ENCODE measurements at regions not wholly inside any gene's neighbourhood (a gene's known extent, or its start where the extent isn't known, plus 50 kb on each side); places are given as distances from the start of the nearest gene placed in this dataset.
"Not testable (repeated sequence)": the region's sequence is repeated elsewhere in the genome, so short reads cannot be mapped to it uniquely, and the experiment has no call there.

DNA sequence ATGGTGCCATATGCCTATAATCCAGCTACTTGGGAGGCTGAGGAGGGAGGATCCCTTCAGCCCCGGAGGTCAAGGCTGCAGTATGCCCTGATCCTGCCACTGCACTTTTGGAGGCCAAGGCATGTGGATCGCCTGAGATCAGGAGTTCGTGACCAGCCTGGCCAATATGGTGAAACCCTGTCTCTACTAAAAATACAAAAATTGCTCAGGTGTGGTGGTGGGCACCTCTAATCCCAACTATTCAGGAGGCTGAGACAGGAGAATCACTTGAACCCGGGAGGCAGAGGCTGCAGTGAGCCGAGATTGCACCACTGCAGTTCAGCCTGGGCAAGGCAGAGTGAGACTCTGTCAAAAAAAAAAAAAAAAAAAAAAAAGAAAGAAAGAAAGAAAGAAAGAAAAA, 390.5 kb downstream of the CNTNAP3B start:
- DNase-seq; BruUV-seq (replicated peaks); H4K8ac ChIP-seq (ENCODE audit: low read depth in 2 of 2, low read length in 2 of 2); H3K27me3 ChIP-seq (ENCODE audit: control insufficient read depth, insufficient read depth, low read length); H3K4me1 ChIP-seq (ENCODE audit: control insufficient read depth, insufficient read depth, low read length); H2BK15ac ChIP-seq (ENCODE audit: low read depth, low read length); in situ Hi-C loops (cut with MboI; ENCODE audit: low sequenced_read_pairs); H2AK5ac ChIP-seq (ENCODE audit: low read depth, low read length); H2AFZ ChIP-seq (replicated peaks; ENCODE audit: low read length, poor library complexity); H3K56ac ChIP-seq (ENCODE audit: extremely low read depth, insufficient read depth, low read length); H3K27ac ChIP-seq (ENCODE audit: insufficient read depth, low read length); H4K20me1 ChIP-seq (ENCODE audit: insufficient read depth, low read length); H4K91ac ChIP-seq (ENCODE audit: insufficient read depth, low read depth, low read length); intact Hi-C loops (cut with micrococcal nuclease); H3K4me3 ChIP-seq (ENCODE audit: insufficient read depth, low read depth, low read length); ATAC-seq (ENCODE audit: low read depth); H3K23ac ChIP-seq (ENCODE audit: low read depth, low read length); H3K36me3 ChIP-seq (ENCODE audit: control insufficient read depth, insufficient read depth, low read length); H2BK5ac ChIP-seq (ENCODE audit: low read depth, low read length, poor library complexity, severe bottlenecking); H3K9me1 ChIP-seq (ENCODE audit: insufficient read depth, low read length); H3K14ac ChIP-seq (replicated peaks; ENCODE audit: low read depth, low read length); CTCF ChIA-PET; H3K79me1 ChIP-seq (ENCODE audit: low read depth in 1 of 2, low read length in 2 of 2); H4K5ac ChIP-seq (ENCODE audit: low read depth, low read length); dilution Hi-C loops (cut with HindIII; ENCODE audit: low sequenced_read_pairs, unreplicated experiment); H3K4ac ChIP-seq (ENCODE audit: low read depth, low read length); H3K9me3 ChIP-seq (ENCODE audit: control insufficient read depth, insufficient read depth, low read length); H2AK9ac ChIP-seq (replicated peaks; ENCODE audit: low read depth, low read length, poor library complexity); H2BK120ac ChIP-seq (ENCODE audit: low read depth, low read length); H2BK20ac ChIP-seq (ENCODE audit: low read depth, low read length); POLR2A ChIA-PET (ENCODE audit: unreplicated experiment); H3K4me2 ChIP-seq (ENCODE audit: low read depth, low read length); H3K18ac ChIP-seq (ENCODE audit: low read depth, low read length); H3K9ac ChIP-seq (ENCODE audit: low read depth, low read length): not testable (repeated sequence)
- no CpG with 5 or more reads among the region's 5 CpGs for WGBS, 2 experiments (ENCODE audit: extremely low coverage in 2 of 2, insufficient read length in 1 of 2)

DNA sequence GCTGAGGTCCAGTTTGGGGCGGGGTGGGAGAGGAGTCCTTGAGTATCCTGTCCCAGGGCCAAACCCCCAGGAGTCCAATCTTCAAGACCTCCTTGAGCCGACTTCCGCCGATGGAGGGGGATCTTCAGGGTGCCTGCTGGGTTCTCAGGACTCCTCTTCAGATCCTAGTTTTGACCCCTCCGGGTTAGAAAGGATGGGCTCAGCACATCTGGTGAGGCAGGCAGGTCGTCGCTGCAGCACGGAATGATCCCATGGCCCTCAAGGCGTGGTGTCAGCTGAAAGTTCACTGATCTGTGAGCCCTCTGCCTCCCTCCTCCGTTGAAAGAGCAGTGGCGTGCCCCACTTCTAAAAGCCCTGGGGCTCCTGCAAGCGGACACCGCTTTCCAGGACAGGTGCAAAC, 430.0 kb downstream of the CNTNAP3B start:
- H3K4me3 ChIP-seq (ENCODE audit: insufficient read depth, low read depth, low read length); H2BK20ac ChIP-seq (ENCODE audit: low read depth, low read length); H2AK5ac ChIP-seq (ENCODE audit: low read depth, low read length); H3K9ac ChIP-seq (ENCODE audit: low read depth, low read length); H3K18ac ChIP-seq (ENCODE audit: low read depth, low read length); H2BK120ac ChIP-seq (ENCODE audit: low read depth, low read length); intact Hi-C loops (cut with micrococcal nuclease); H3K9me1 ChIP-seq (ENCODE audit: insufficient read depth, low read length); POLR2A ChIA-PET (ENCODE audit: unreplicated experiment); H2AFZ ChIP-seq (replicated peaks; ENCODE audit: low read length, poor library complexity); H4K91ac ChIP-seq (ENCODE audit: insufficient read depth, low read depth, low read length); H2BK5ac ChIP-seq (ENCODE audit: low read depth, low read length, poor library complexity, severe bottlenecking); H3K79me1 ChIP-seq (ENCODE audit: low read depth in 1 of 2, low read length in 2 of 2); H4K20me1 ChIP-seq (ENCODE audit: insufficient read depth, low read length); H3K36me3 ChIP-seq (ENCODE audit: control insufficient read depth, insufficient read depth, low read length); H3K9me3 ChIP-seq (ENCODE audit: control insufficient read depth, insufficient read depth, low read length); ATAC-seq (ENCODE audit: low read depth); H3K4me2 ChIP-seq (ENCODE audit: low read depth, low read length); H3K27ac ChIP-seq (ENCODE audit: insufficient read depth, low read length); H3K27me3 ChIP-seq (ENCODE audit: control insufficient read depth, insufficient read depth, low read length); H3K14ac ChIP-seq (replicated peaks; ENCODE audit: low read depth, low read length); H3K23ac ChIP-seq (ENCODE audit: low read depth, low read length); H4K8ac ChIP-seq (ENCODE audit: low read depth in 2 of 2, low read length in 2 of 2); dilution Hi-C loops (cut with HindIII; ENCODE audit: low sequenced_read_pairs, unreplicated experiment); BruUV-seq (replicated peaks); H4K5ac ChIP-seq (ENCODE audit: low read depth, low read length); DNase-seq; H2BK15ac ChIP-seq (ENCODE audit: low read depth, low read length); in situ Hi-C loops (cut with MboI; ENCODE audit: low sequenced_read_pairs); H3K4ac ChIP-seq (ENCODE audit: low read depth, low read length); CTCF ChIA-PET; H3K4me1 ChIP-seq (ENCODE audit: control insufficient read depth, insufficient read depth, low read length); H3K56ac ChIP-seq (ENCODE audit: extremely low read depth, insufficient read depth, low read length); H2AK9ac ChIP-seq (replicated peaks; ENCODE audit: low read depth, low read length, poor library complexity): not testable (repeated sequence)
- WGBS, 2 experiments (ENCODE audit: extremely low coverage in 2 of 2, insufficient read length in 1 of 2) = no CpG with 5 or more reads among the region's 13 CpGs
